Right forelimb (tissue), 1 donor: ENCODE measurements at regions not wholly inside any gene's neighbourhood (a gene's known extent, or its start where the extent isn't known, plus 50 kb on each side); places are given as distances from the start of the nearest gene placed in this dataset.
A peak's percentile ranks its signal among the peaks of the same experiment; 100 is the strongest.

ENCODE experiments used
- DNase-seq: peaks from one replicate; pipeline ENCODE4 v3.0.0-alpha.2; 2018

- no peak for DNase-seq
These were observed 64.3 kb downstream of the MRPL14 start for GRCh38 chr6:44062771-44063560.

DNA sequence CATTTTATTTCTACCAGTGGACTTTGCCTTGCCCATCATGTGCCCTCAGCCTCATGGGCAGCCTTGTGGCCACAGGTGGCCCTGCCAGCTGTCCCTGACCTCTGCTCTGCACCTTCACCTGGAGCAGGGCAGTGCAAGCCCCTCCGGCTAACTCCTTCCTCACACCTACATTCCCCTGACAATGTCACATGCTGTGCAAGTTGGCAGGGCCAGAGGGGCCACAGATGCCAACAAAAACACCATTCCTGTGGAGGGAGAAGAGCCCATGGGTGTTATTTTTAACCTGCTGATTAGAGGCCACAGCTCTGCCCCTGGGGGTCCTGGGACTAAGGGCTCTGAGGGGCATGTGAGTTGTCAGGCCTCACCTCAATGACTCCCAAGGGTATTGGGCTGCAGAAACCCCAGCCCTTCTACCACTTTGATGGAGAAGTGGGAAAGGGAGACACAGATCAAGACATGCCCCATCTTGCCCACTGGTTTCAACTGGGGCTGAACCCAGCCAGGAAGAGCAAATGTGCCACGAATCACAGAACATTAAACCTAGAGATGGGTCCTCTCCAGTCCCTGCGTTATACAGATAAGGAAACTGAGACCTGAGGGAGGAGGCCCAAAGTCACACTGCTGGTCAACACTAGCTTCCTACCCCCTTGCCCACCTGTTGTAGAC is 65.0 kb downstream of the MRPL14 start:
- DNase-seq = no peak

DNA sequence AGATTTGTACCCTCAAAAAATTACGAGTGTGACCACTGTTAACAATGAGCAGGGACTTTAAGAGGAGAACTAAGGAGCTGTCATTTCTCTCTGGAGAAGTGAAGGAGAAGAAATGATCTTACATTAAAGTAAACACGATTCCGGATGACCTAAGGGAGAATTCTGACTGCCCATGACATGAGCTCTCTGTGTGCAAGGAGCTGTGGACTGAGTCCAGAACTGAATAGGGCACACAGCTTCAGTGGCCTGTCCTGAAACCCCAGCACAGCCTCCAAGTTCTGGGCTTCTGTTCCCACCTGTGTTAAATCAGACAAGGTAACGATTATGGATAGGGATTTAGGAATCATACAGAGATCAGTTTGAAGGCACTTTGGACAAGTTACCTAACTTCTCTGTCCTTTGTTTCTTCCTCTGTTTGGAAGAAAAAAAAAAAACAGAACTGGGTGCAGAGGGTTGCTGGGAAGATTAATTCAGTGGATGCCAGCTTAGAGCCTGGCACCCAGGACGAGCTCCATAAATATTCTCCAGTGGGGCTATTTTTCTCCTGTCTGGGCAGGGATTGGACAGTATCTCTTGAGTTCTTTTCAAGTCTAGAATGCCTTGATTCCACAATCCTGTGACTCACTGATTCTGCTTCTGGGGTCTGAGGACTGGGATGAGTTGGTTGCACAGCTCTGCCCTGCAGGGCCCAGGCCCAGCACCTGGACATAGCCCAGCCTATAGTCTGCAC is 65.7 kb downstream of the MRPL14 start:
- DNase-seq = no peak

- DNase-seq = no peak
These were observed 66.5 kb downstream of the MRPL14 start for GRCh38 chr6:44060612-44061374.

GRCh38 chr6:44059359-44060346 is 67.6 kb downstream of the MRPL14 start:
- no peak for DNase-seq

- DNase-seq = no peak
These were observed 68.5 kb downstream of the MRPL14 start for GRCh38 chr6:44058617-44059358.

GRCh38 chr6:44057931-44058616 is 69.2 kb downstream of the MRPL14 start:
- DNase-seq = no peak

DNA sequence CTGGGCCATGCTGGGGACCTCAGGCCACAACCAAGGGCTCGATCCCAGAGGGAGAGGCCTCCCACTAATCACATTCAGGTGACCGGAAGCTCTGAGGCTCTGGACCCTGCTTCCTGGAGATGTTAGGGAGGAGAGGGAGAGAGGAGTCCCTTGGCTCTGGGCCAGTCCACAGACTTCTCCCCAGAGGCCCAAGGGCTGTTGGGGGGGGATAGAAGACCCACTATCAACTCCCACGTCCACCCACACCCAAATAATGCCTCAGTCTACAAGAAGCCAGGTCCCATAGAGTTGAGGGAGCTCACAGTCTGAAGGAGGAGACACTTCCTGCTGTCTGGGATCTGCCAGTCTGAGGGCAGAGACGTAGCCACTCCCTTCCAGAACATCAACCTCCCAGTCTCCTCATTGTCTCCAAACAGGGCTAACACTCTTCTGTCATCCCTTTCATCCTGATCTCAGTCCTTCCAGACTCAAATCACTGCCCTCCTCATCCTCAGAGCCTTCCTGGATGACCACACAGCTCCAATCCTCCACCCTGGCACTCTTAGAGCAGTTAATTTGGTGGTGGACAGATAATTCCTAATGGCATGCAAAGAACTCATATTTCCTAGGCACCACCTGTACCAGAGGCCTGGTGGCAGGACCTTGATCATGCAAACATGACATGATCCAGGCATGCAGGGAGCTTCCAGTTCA is 69.9 kb downstream of the MRPL14 start:
- no peak for DNase-seq

GRCh38 chr6:44056392-44057237 is 70.6 kb downstream of the MRPL14 start:
- DNase-seq = peak; percentile 78

DNA sequence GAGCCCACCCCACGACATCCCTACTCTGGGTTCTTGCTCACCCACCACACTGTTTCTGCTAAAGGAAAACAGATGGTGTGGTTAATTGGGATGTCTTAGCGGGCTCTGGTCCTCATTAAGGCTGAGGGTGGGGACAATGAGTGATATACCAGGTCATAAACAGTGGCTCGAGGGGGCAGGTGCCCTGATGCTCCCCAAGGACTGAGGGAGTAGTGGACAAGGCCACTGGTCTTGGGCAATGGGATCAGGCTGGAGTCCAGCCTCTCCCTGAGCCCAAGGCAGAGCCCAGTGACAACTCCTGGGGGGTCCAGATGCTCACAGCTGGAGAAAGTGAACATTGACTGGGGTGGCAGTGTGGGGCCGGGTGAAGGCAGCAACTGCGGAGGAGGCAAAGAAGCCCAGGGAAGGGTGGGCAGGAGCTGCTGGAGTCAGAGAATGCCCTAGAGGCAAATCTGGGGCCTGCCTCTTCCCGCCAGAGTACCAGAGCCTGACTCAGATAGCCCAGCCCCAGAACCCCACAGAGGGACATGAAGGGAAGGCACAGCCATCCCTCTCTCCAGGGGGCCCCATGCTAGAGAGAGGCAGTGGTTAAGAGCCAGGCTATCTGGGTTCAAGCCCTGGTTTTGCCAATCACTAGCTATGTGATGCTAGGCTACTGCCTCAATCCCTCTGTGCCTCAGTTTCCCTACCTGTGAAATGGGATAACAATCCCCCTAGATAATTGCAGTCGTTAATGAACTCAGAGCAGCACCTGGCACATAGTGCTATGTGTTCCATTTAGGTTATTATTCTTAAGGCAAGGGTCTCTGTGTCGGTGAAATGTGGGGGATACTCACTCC is 72.3 kb downstream of the MRPL14 start:
- DNase-seq = no peak

- no peak for DNase-seq
These were observed 73.3 kb downstream of the MRPL14 start for GRCh38 chr6:44053760-44054556.

- DNase-seq = no peak
These were observed 74.0 kb downstream of the MRPL14 start for GRCh38 chr6:44053106-44053756.

- no peak for DNase-seq
These were observed 74.7 kb downstream of the MRPL14 start for GRCh38 chr6:44052419-44053023.

DNA sequence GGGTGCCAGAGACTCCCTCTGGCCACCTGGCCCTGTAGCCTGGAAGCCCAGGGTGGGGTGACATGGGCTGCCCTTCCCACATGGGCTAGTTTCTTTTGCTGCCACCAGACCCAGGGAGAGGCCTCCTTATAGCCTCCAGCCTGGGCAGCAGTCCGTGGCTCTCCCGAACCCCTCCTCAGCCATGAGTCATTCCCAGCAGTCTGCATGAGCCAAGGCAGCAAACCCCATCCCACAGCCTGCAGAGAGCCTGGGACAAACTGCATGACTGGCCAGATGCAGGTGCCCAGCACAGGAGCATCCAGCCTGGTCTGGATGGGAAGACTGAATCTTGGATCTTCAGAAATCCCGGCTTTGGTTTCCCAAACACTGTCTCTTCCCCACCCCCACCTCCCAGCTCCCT is 75.7 kb downstream of the MRPL14 start:
- no peak for DNase-seq

DNA sequence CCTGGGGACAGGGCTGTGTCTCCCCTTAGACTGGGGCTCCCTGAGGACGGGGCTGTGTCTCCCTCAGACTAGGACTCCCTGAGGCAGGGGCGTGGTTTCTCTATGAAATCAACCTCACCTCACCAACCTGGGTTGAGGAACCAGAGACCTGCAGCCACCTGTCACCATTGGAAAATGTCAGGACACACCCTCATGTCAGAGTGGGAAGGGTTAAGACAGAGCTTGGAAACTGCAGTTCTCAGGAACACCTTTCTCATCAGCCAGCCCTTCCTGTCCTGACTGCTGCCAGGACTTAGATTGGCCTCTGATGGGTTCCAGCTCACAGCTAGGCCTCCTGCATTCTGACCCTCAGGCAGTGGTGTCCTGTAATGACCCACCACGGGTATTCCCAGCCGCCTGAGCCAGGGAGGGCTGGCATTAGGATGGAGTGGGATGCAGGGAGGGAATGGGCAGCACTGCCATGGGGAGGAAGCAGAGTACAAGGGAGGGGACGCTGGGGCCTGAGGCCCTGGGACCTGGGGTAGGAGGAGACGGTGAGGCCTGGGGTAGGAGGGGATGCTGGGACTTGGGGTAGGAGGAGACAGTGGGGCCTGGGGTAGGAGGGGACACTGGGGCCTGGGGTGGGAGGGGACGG is 76.3 kb downstream of the MRPL14 start:
- no peak for DNase-seq
